Endothelial cell of umbilical vein (primary cell): ENCODE measurements at regions not wholly inside any gene's neighbourhood (a gene's known extent, or its start where the extent isn't known, plus 50 kb on each side); places are given as distances from the start of the nearest gene placed in this dataset.

Experiments used
- BruUV-seq: library from RNA; stranded (reverse); fragments of 400-500 nt; replicated peaks from 2 replicates; lab custom pipeline; 2021; lab: Mats Ljungman, UMichigan
- CTCF ChIA-PET: fragments of 300-600, 350-600 bp; sonication (Branson Sonifier 250); formaldehyde crosslinking; loops from one replicate; lab custom pipeline; 2021; ENCODE audit warnings: antibody characterized with exemption, inconsistent platforms; lab: Charles Lee
- POLR2A ChIA-PET: fragments of 300-600, 350-600 bp; sonication (Branson Sonifier 250); formaldehyde crosslinking; loops from one replicate; lab custom pipeline; 2021; ENCODE audit warnings: antibody characterized with exemption, inconsistent platforms; lab: Charles Lee
- DNase-seq: peaks from one replicate; pipeline ENCODE4 v3.0.0-alpha.2; 2011; ENCODE audit warnings: low read depth, low spot score
- FAIRE-seq: peaks from 2 replicates; lab custom pipeline; 2011; peaks lifted over from hg19 to GRCh38; lab: Jason Lieb, UNC
- H2AFZ ChIP-seq: 2 replicates; pipeline ENCODE4 v1.6.0; 2012; ENCODE audit warnings: low read depth, low read length, control low read depth, inconsistent platforms
- H3K27ac ChIP-seq: 2 replicates; pipeline ENCODE4 v1.5.1; 2011; ENCODE audit warnings: low read depth, mild to moderate bottlenecking, control low read depth, low read length, moderate library complexity; ENCODE audit not compliant: insufficient read depth
- H3K27me3 ChIP-seq, 2 experiments: 2 replicates each; pipeline versions ENCODE4 v1.6.0 to v1.6.1; 2011; ENCODE audit warnings: low read length in 2 of 2, mixed read lengths in 1 of 2; ENCODE audit not compliant: control insufficient read depth in 2 of 2, insufficient read depth in 2 of 2
- H3K36me3 ChIP-seq, 2 experiments: 2 replicates in 1 of 2; 3 replicates in 1 of 2; pipeline ENCODE4 v1.5.1; 2011; ENCODE audit warnings: low read length in 2 of 2, mild to moderate bottlenecking in 1 of 2, moderate library complexity in 1 of 2; ENCODE audit not compliant: control insufficient read depth in 2 of 2, insufficient read depth in 2 of 2; ENCODE audit errors: extremely low read depth in 1 of 2
- H3K4me1 ChIP-seq: 3 replicates; pipeline ENCODE4 v1.5.1; 2011; ENCODE audit warnings: mild to moderate bottlenecking, low read length; ENCODE audit not compliant: control insufficient read depth, insufficient read depth; ENCODE audit errors: extremely low read depth
- H3K4me2 ChIP-seq: 2 replicates; pipeline ENCODE4 v1.6.1; 2011; ENCODE audit warnings: low read length, control low read depth, mixed read lengths; ENCODE audit not compliant: insufficient read depth
- H3K4me3 ChIP-seq, 3 experiments: fragments of 200-600 bp in 1 of 3; sonication (generic), shearing (Covaris generic) in 1 of 3; replicated peaks in 1 of 3; 2 replicates each; pipeline ENCODE4 v1.5.1; 2011 to 2016; ENCODE audit warnings: control low read depth in 3 of 3, low read length in 3 of 3, mild to moderate bottlenecking in 2 of 3, inconsistent platforms in 1 of 3, low read depth in 1 of 3, moderate library complexity in 1 of 3; ENCODE audit not compliant: insufficient read depth in 1 of 3
- H3K79me2 ChIP-seq: 2 replicates; pipeline ENCODE4 v1.6.0; 2012; ENCODE audit warnings: low read length, inconsistent platforms; ENCODE audit not compliant: control insufficient read depth, insufficient read depth
- H3K9ac ChIP-seq: replicated peaks from 2 replicates; pipeline ENCODE3; 2011; ENCODE audit warnings: low read length, control low read depth; ENCODE audit not compliant: insufficient read depth; ENCODE audit errors: extremely low read depth
- H3K9me1 ChIP-seq: replicated peaks from 3 replicates; pipeline ENCODE4 v1.6.0; 2011; ENCODE audit warnings: mild to moderate bottlenecking, low read length; ENCODE audit not compliant: control insufficient read depth, insufficient read depth; ENCODE audit errors: extremely low read depth
- H3K9me3 ChIP-seq: replicated peaks from 2 replicates; pipeline ENCODE4 v1.5.1; 2012; ENCODE audit warnings: low read length, inconsistent platforms; ENCODE audit not compliant: control insufficient read depth, insufficient read depth
- H4K20me1 ChIP-seq: replicated peaks from 2 replicates; pipeline ENCODE3; 2011; ENCODE audit warnings: mild to moderate bottlenecking, low read length; ENCODE audit not compliant: control insufficient read depth, insufficient read depth; ENCODE audit errors: extremely low read depth
- EZH2 ChIP-seq: IDR thresholded peaks from 2 replicates; pipeline ENCODE4 v1.6.1; 2012; ENCODE audit warnings: borderline replicate concordance, low read depth, mild to moderate bottlenecking, moderate library complexity, low read length, inconsistent platforms; ENCODE audit not compliant: severe bottlenecking
- FOS ChIP-seq: IDR thresholded peaks from 2 replicates; pipeline ENCODE4 v1.6.1; 2011; ENCODE audit warnings: mild to moderate bottlenecking, low read length, moderate library complexity, borderline replicate concordance; ENCODE audit not compliant: insufficient read depth
- GATA2 ChIP-seq: IDR thresholded peaks from 2 replicates; pipeline ENCODE4 v1.7.0; 2011; ENCODE audit warnings: low read depth, mild to moderate bottlenecking, moderate library complexity, mixed read lengths, low read length; ENCODE audit not compliant: insufficient read length, insufficient read depth
- JUN ChIP-seq: IDR thresholded peaks from 2 replicates; pipeline ENCODE4 v1.6.1; 2011; ENCODE audit warnings: borderline replicate concordance, low read depth; ENCODE audit not compliant: insufficient read length, insufficient read depth
- MAX ChIP-seq: IDR thresholded peaks from 2 replicates; pipeline ENCODE4 v1.6.1; 2011; ENCODE audit not compliant: insufficient read depth, insufficient read length
- MYC ChIP-seq: IDR thresholded peaks from one replicate; pipeline ENCODE4 v1.6.1; 2011; ENCODE audit warnings: mild to moderate bottlenecking, low read depth, low read length
- POLR2A ChIP-seq: IDR thresholded peaks from 2 replicates; pipeline ENCODE4 v1.6.1; 2012; ENCODE audit warnings: low read depth, mild to moderate bottlenecking, control low read depth, low read length
- POLR2AphosphoS5 ChIP-seq: IDR thresholded peaks from 2 replicates; pipeline ENCODE4 v1.6.1; 2012; ENCODE audit warnings: low read depth, mild to moderate bottlenecking, control low read depth, low read length, moderate library complexity; ENCODE audit not compliant: insufficient read depth
- dilution Hi-C: fragments of 300-500 bp; cut with MboI; formaldehyde crosslinking; loops from one replicate; pipeline ENCODE4 v1.15.0; 2019; ENCODE audit warnings: low sequenced_read_pairs; ENCODE audit not compliant: extremely low pct_ligation_motif_present
- intact Hi-C: fragments of 100-400 bp; cut with micrococcal nuclease; formaldehyde crosslinking; loops from one replicate; pipeline ENCODE4 v1.10.0; 2022
- TF ChIP-seq, protein P1 (sequence below), 2 donors: IDR thresholded peaks; 1 replicate in 1 of 2; 2 replicates in 1 of 2; pipeline ENCODE4 v1.5.1; 2011; ENCODE audit warnings: low read length in 2 of 2, mild to moderate bottlenecking in 2 of 2, moderate library complexity in 2 of 2, control low read depth in 1 of 2, inconsistent platforms in 1 of 2, low read depth in 1 of 2; ENCODE audit not compliant: insufficient read depth in 1 of 2; ENCODE audit errors: extremely low read depth in 1 of 2

DNA sequence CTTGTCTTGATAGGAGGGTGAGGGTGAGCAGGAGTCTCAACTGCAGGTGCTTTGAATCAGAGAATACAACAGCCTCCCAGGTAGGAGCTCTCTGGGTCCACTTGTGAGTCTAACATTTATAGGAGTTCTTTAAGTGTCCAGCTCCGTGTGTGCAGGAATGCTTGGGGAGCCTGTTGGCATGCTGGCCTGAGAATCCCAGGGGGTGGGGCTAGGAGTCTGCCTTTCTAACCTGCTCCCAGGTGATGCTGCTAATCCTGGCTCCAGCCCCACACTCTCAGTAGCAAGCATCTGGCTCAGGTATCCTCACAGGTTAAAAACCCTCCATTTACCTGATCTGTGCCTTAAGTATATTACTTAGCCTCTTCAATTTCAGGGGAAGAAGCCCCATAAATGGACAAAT, 368.9 kb downstream of the RBM26 start:
- H4K20me1 ChIP-seq, result no peaks in the 10 kb centered on the region
- intact Hi-C loops, result no loop called here
- H2AFZ ChIP-seq, result no peak overlapping the region
- H3K9me1 ChIP-seq, result no peaks in the 10 kb centered on the region
- ChIA-PET CTCF (no interaction called here), POLR2A (no interaction called here)
- H3K4me1 ChIP-seq, result no peaks in the 10 kb centered on the region
- DNase-seq (no peak), FAIRE-seq (no peak)
- BruUV-seq, result no TSS peak
- H3K27me3 ChIP-seq, result no peaks in the 10 kb centered on the region
- H3K4me2 ChIP-seq, result no peak overlapping the region
- H3K79me2 ChIP-seq, result no peaks in the 10 kb centered on the region
- dilution Hi-C loops, result no loop called here
- H3K4me3 ChIP-seq, result no peak overlapping the region
- no peaks in the 10 kb centered on the region for H3K36me3 ChIP-seq
- TF ChIP-seq POLR2A, result no peak
- TF ChIP-seq MYC, result no peak
- TF ChIP-seq POLR2AphosphoS5, result no peak
- TF ChIP-seq MAX, result no peak
- no peak for TF ChIP-seq EZH2
- TF ChIP-seq, protein P1, sequence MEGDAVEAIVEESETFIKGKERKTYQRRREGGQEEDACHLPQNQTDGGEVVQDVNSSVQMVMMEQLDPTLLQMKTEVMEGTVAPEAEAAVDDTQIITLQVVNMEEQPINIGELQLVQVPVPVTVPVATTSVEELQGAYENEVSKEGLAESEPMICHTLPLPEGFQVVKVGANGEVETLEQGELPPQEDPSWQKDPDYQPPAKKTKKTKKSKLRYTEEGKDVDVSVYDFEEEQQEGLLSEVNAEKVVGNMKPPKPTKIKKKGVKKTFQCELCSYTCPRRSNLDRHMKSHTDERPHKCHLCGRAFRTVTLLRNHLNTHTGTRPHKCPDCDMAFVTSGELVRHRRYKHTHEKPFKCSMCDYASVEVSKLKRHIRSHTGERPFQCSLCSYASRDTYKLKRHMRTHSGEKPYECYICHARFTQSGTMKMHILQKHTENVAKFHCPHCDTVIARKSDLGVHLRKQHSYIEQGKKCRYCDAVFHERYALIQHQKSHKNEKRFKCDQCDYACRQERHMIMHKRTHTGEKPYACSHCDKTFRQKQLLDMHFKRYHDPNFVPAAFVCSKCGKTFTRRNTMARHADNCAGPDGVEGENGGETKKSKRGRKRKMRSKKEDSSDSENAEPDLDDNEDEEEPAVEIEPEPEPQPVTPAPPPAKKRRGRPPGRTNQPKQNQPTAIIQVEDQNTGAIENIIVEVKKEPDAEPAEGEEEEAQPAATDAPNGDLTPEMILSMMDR (IDR thresholded peaks at IDR 0.05; ENCODE audit: extremely low read depth in 1 of 2, insufficient read depth in 1 of 2, low read depth in 1 of 2, low read length in 2 of 2), result no peak
- TF ChIP-seq FOS, result no peak
- TF ChIP-seq JUN, result no peak
- TF ChIP-seq GATA2, result no peak
- no peaks in the 10 kb centered on the region for H3K9me3 ChIP-seq
- H3K9ac ChIP-seq, result no peak overlapping the region
- no peak overlapping the region for H3K27ac ChIP-seq
